ENCODE measurements at regions not wholly inside any gene's neighbourhood (a gene's known extent, or its start where the extent isn't known, plus 50 kb on each side); places are given as distances from the start of the nearest gene placed in this dataset.

DNA sequence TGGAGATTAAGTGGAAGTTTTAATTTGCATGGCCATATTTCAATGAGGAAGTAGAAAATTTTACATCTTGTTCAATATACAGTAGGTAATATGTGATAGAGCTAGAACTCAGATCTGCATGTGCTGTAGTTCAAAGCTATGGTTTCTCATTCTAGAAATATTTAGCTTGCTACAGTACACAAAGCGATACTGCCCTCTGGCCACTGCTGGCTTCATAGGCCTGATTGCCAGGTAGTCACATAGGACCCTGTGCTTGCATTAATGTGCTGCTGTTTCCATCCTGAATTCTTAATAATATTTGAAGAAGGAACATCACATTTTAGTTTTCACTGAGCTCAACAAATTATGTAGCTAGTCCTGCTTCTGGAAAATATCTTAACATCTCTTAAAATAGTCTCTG is 87.0 kb downstream of the PLSCR2 start:
- DNase-seq (ENCODE audit: low read depth) = peak; percentile 51

DNA sequence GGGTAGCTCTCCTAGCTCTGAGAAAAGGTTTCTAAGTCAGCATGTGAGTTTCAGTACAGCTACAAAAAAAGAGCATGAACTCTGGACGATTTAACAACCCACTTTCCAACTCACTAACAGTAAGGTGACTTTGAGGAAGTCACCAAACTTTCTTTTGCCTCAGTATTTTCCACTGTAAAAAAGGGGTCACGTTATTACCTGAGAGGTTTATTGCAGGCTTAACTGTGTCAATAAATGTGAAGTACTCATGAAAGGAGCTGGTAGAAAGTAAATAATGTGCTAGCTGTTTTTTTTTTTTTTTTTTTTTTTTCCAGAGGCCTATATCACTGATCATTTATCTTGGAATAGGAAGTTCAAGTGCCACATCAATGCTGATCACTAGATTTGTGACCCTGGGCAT is 89.3 kb downstream of the PLSCR2 start:
- DNase-seq (ENCODE audit: low read depth) = no peak

DNA sequence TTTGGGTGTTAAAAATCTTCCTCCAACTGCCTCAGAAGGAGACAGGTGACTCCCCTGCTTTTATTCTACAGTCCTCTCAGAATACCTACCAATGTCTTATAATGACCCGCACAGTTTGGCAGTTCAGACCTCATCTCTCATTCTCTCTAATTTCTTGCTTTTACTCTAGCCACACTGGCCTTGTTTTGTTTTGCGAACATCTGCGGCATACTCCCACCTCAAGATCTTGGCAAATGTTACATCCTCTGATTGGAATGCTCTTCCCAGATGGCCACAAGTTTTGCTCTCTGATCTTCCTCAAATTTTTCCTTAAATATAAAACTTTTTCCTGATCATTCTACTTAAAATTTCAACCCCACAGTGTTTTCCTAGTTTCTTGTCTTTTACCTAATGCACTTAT is 94.1 kb downstream of the PLSCR2 start:
- DNase-seq (ENCODE audit: low read depth) = no peak

DNA sequence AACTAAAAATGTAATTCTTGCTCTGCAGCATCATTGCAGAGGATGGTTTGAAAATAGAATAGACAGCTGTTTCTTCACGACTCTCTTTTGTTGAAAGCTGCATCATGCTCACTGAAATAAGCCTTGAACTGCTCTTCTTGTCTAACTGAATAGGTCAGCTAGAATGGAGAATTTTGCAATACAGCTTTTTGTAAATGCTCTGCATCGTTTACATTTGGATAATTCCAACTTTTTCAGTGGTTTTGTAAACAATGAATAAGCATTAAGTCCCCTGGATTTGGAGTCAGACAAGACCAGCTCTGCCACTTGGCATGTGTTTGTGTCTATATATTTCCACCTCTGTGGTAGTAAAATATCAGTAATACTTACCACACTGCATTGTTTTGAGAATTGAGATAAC is 95.2 kb downstream of the PLSCR2 start:
- peak; percentile 42 for DNase-seq (ENCODE audit: low read depth)

DNA sequence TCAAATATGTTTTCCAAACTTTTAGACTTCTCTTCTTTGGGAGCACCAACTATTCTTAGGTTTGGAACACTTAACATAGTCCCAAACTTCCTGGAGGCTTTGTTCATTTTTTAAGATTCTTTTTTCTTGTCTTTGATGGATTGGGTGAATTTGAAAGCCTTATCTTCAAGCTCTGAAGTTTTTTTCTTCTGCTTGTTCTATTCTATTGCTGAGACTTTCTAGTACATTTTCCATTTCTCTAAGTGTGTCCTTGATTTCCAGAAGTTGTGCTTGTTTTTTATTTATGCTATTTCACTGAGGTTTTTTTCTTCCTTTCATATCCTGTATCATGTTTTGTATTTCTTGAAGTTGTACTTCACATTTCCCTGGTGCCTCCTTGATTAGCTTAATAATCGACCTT is 97.5 kb downstream of the PLSCR2 start:
- no peak for DNase-seq (ENCODE audit: low read depth)

DNA sequence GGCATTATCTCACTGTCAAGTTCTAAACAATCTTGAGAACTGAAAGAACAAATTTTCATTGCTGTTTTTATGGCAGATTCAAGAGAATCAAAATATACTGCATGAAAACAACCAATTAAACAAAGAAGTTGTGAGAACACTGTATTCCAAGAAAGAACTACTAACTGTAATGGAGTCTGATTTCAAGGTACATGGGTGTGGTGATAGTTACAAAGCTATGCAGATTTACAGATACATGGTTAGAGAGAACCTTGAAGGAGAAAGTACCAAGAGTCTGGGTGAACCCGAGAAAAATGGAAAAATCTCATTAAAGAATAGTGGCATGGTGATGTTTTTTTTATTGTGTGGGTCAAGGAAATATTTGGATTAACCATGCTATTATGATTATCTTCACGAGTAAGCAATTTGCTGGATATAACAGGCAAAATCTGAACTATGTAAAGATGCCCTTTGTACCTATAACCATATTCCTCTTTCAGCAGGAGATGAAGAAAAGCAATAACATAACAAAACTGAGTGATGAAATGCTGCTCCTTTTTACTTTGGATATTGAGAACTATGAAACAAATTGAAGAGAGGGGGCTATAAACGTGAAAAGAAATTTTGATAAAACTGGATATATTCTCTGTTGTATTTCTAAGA is 100.4 kb downstream of the PLSCR2 start:
- DNase-seq (ENCODE audit: low read depth) = no peak

DNA sequence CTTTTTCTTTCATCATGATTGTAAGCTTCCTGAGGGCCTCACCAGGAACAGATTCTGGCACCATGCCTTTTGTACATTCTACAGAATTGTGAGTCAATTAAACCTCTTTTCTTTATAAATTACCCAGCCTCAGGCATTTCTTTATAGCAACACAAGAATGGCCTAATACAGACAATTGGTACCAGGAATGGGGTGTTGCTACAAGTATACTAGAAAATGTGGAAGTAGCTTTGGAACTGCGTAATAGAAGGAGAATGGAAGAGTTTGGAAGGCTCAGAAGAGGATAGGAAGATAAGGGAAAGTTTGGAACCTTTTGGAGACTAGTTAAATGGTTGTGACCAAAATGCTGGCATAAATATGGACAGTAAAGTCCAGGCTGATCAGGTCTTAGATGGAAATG is 108.9 kb upstream of the PLSCR4 start:
- DNase-seq (ENCODE audit: low read depth) = no peak

DNA sequence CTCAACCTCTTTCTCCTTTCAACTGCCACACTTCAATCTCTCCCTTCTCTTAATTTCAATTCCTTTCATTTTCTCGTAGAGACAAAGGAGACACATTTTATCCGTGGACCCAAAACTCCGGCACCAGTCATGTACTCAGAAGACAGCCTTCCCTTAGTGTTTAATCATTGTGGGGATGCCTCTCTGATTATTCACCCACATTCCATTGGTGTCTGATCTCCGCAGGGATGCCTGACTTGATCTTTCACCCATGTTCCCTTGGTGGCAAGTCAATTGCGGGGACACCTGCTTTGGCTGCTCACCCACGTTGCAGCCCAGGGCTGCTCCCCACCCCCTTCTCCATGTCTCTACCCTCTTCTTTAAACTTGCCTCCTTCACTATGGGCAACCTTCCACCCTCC is 103.5 kb upstream of the PLSCR4 start:
- peak; percentile 90 for DNase-seq (ENCODE audit: low read depth)

DNA sequence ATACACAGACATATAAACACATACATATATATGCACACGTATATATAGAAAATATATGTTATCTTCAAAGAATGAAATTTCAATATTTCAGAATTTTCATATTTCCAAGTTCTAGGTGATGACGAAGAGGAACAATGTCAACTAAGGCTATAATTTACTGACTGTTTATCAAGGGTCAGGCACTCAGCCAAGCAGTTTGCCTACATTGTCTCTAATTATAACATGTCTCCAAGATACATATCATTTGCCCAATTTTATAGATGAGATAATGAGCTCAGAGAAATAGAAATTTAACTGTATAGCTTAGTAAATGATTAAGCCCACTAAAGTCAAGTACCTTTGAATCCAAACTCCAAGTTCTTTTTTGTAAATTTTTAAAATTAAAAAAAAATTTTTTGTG is 99.9 kb upstream of the PLSCR4 start:
- DNase-seq (ENCODE audit: low read depth) = no peak

DNA sequence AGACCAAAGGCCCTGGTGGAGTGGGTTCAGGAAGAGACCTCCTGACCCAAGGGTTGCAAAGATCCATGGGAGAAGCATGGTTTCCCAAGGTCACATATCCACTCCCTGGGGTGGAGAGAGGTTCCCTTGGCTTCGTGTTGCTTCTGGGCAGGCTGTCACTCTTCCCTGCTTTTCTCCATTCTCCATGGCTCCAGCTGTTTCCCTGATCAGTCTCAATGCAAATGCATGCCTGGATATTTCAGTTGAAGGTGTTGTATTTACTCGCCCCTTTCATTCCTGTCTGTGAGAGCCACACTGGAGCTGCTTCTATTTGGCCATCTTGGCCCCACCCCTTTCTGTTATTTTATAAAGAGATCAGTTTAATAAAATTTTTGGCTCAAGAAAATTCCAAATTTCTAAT is 95.0 kb upstream of the PLSCR4 start:
- DNase-seq (ENCODE audit: low read depth) = no peak

DNA sequence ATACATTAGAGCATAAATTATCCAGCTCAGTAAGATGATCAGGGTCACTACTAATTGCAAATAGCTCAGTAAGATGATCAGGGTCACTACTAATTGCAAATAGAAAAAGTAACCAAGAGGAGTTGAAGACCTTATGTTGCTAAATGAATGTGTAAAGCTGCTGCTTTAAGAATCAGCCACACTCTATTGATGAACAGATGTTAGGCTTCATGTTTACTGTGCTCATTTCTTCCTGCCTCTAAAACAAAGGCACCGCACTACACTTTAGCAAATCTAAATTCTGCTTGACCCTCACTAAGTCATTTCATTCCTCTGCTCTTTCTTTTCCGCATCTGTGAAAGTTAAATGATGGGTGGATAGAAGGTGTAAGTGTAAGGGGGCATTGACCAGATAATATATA is 92.6 kb upstream of the PLSCR4 start:
- DNase-seq (ENCODE audit: low read depth) = no peak

DNA sequence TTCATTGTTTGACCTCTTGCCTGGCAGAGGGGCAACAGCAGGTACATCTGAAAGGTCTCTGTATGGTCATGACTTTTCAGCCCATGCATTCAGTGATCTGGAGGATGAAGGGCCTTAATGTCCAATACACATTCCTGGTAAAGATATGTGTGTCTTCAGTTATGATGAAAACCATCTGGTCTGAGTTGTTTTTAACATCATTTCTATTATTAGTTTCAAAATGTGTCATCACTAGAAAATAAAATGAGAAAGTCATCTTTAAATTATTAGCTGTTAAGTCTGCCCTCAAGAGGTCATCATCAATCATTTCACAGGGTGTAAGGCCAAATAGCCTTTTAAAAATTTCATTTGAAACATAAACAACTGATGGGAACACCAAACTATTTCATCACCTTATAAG is 92.1 kb upstream of the PLSCR4 start:
- DNase-seq (ENCODE audit: low read depth) = no peak

DNA sequence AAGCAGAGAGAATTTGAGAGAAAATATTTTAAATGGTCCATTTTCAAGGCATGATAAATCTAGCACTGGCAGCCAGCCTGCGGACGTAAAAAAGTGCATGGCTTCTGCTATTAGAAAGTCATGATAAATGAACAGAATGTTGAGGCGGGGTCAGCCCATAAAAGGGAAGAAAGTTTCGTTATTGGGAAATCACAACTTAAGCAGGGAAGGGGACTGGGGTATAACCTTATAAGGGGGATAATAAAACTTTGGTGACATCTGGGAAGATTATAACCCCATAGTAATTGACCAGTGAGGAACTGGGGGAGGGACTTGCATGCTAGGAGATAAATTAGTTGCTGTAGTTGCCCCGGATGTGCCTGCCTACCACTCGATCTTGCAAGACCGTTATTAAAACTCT is 88.4 kb upstream of the PLSCR4 start:
- no peak for DNase-seq (ENCODE audit: low read depth)

DNA sequence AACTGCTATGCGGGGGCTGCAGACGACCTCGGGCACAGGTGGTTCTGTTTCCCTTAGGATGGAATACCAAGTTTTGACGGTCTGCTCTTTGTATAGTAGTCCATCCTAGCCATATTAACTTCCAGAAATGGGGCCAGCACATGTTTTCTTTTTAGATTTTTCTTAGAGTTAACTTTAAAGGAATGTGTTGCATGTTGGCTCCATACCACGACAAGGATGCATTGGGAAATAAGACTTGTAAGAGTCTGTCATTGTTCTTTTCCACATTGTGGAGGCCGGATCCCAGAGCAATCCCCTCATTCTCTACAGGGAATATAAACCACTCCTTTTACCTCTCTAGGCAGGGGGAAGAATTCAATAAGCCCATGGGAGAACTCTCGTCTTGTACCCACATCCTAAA is 87.1 kb upstream of the PLSCR4 start:
- no peak for DNase-seq (ENCODE audit: low read depth)

DNA sequence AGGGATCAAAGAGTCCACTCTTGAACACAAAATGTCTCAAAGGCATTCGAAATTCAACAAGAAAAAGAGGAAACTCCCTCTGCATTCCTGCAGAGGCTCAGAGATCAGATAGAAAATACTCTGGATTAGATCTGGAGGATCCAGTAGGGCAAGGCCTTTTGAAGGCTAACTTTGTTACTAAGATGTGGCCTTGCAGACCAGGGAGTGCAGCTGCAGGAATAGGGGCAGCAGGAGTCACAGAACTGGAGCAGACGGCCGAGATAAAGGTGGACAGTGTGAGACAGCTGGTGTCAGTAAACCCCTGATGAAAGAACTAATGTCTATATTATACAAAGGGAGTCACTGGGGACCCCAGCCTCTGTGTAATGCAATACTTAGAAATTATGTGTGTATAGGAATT is 84.5 kb upstream of the PLSCR4 start:
- DNase-seq (ENCODE audit: low read depth) = no peak

DNA sequence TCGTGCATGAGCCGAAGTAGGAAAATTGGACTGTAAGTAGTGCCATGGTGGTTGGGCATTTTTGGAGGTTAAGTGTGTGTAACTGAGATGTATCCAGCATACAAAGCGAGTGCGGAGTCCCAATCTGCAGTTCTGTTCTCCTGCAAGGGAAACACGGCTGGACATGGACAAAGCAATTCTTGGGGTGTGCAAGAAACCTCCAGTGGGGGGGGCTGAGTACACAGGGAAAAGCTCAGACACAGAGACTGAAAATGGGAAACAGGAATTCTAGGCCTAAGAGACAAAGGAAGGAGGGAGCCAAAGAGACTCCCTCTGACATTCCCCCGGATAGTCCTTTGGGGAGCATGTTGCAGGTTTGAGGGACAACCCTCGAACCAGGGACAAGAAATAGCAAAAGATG is 83.2 kb upstream of the PLSCR4 start:
- peak; percentile 67 for DNase-seq (ENCODE audit: low read depth)

DNA sequence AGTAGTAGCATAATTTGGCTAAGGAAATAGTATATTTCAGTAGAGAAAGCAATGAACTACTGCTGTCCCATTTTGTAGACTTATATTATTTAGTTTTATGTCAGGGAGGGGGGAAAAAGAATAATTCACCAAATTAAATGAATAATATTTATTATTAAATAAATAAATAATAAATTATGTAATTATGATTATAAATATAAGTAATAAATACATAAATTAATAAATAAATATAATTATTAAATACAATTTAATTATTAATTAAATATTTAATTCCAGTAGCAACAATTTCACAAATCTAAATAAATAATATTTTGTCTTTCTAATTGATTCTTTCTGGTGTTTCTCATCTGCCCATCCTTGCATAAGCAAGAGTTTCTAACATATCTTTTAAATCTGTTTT is 81.1 kb upstream of the PLSCR4 start:
- DNase-seq (ENCODE audit: low read depth) = no peak

DNA sequence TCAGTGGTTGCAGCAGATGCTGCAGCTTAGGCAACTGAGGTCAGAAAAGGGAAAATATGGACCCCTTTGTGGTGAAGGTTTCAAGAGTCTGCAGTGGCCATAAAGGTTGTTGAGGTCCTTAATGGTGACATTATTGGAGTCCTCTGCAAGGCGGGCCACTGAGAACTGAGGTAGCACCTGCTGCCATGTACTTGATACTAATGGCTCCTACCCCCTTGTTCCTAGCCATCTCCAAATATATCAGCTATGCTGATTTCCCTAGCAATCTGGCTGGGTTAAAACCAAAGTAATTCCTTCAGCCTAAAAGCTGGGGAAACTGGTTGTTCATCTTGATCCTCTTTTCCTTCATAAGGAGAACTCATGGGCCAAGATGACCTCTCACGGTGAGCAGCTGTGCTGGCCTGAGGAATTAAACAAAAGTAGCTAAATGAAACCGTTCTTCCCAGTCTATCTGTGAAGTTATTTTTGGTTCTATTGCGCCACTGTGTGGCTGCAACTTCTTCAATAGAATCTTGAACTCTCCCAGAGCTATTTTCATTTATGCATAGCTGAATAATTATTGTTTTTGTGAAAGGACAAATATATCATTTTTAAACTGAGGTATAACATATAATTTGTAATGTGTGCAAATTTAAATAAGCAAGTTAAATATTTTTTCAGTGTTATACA is 76.1 kb upstream of the PLSCR4 start:
- DNase-seq (ENCODE audit: low read depth) = peak; percentile 71

DNA sequence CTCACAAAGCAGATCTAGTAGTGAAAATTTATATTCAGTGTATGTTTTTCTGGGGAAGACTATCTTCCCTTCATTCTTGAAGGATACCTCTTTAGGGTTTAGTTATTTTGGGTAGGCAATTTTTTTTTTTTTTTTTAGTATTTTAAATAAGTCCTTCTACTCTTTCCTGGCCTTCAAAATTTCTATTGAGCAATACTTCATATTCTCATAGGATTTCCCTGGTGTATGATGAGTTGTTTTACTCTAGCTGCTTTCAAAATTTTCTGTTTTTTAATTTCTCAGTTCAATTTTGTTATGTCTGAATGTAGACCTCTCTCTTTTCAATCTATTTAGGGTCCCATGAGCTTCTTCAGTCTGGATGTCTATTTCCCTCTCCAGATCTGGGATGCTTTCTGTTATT is 74.3 kb upstream of the PLSCR4 start:
- no peak for DNase-seq (ENCODE audit: low read depth)

DNA sequence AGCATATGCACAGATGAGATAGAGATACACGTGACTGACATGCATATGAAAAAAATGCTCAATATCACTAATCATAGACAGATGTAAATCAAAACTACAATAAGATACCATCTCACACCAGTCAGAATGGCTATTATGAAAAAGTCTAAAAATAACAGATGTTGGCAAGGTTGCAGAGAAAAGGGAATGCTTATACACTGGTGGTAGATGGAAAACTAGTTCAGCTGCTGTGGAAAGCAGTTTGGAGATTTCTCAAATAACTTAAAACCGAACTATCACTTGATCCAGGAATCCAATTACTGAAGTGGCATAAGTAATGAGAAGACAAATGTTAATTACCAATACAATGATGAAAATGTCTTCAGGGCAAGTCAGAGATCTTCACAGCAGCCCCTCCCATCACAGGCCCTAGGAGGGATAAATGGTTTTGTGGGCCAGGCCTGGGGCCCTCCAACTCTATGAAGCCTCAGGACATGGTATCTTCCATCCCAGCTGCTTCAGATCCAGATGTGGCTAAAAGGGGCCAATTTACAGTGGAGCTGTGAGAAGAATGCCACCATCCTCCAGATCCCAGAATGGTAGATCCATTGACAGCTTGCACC is 71.4 kb upstream of the PLSCR4 start:
- no peak for DNase-seq (ENCODE audit: low read depth)

DNA sequence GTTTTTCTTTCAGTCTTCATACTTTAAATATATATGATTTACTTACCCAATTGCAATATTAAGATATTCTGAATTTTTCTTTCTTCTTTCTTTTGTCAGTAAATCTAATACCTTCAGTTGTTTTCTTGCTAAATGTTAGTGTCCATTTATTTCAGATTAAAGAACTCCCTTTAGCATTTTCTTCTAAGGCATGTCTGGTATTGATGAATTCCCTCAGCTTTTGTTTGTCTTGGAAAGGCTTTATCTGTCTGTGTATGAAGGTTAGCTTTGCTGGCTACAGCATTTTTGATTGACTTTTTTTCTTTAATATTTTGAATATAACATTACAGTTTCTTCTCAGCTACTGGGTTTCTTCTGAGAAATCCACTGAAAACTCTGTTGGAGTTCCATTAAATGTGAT is 64.0 kb upstream of the PLSCR4 start:
- no peak for DNase-seq (ENCODE audit: low read depth)

DNA sequence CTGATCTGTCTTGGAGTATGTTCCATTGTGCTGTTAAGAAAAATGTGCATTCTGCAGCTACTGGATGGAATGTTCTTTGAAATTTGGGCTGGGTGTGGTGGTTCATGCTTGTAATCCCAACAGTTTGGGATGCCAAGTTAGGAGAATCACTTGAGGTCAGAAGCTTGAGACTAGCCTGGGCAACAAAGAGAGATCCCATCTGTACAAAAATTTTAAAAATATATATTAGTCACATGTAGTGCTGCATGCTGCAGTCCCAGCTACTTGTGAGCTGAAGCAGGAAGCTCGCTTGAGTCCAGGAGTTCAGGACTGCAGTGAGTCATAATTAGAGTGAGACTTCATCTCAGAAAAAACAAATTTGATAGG is 62.8 kb upstream of the PLSCR4 start:
- peak; percentile 90 for DNase-seq (ENCODE audit: low read depth)

DNA sequence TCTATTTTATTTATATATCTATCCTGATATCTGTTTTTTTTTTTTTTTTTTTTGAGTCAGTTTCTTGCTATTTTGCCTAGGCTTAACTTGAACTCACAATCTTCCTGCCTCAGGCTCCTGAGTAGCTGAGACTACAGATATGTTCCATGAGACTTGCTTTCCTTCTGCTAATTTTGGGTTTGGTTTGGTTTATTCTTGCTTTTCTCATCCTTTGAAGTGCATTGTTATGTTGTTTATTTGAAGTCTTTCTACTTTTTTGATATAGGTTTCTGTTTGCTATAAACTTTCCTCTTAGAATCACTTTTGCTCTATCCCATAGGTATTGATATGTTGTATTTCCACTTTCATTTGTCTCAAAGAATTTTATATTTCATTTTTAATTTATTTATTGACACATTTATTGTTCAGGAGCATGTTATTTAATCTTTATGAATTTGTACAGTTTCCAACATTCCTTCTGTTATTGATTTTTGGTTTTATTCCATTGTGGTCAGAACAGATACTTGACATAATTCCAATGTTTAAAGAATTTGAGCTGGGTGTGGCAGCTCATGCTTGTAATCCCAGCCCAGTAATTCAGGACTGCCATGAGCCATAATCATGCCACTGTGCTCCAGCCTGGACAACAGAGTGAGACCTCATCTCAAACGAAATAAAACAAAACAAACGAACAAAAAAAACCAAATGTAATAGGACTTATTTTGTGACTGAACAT is 62.3 kb upstream of the PLSCR4 start:
- no peak for DNase-seq (ENCODE audit: low read depth)

All from LHCN-M2 (cell line).